ENCODE measurements at regions not wholly inside any gene's neighbourhood (a gene's known extent, or its start where the extent isn't known, plus 50 kb on each side); places are given as distances from the start of the nearest gene placed in this dataset.

- peak; percentile 37 for DNase-seq
Measured at GRCh38 chr1:167145965-167146364, 52.1 kb downstream of the STYXL2 start.

- no peak for DNase-seq
Measured at GRCh38 chr1:167146903-167147539, 53.1 kb downstream of the STYXL2 start.

- DNase-seq, result no peak
Measured at GRCh38 chr1:167148421-167148820, 54.5 kb downstream of the STYXL2 start.

GRCh38 chr1:167149793-167150491 is 56.1 kb downstream of the STYXL2 start:
- no peak for DNase-seq

- no peak for DNase-seq
Measured at GRCh38 chr1:167150492-167150833, 56.6 kb downstream of the STYXL2 start.

- DNase-seq, result no peak
Measured at GRCh38 chr1:167152192-167152876, 58.5 kb downstream of the STYXL2 start.

- DNase-seq, result no peak
Measured at GRCh38 chr1:167156466-167156865, 62.6 kb downstream of the STYXL2 start.

GRCh38 chr1:167157114-167157513 is 63.2 kb downstream of the STYXL2 start:
- DNase-seq, result no peak

- no peak for DNase-seq
Measured at GRCh38 chr1:167158111-167158812, 62.4 kb upstream of the POU2F1 start.

- no peak for DNase-seq
Measured at GRCh38 chr1:167158813-167159275, 61.8 kb upstream of the POU2F1 start.

- no peak for DNase-seq
Measured at GRCh38 chr1:167159782-167160181, 60.9 kb upstream of the POU2F1 start.

- DNase-seq, result no peak
Measured at GRCh38 chr1:167161242-167161641, 59.4 kb upstream of the POU2F1 start.

- no peak for DNase-seq
Measured at GRCh38 chr1:167161762-167162161, 58.9 kb upstream of the POU2F1 start.

- DNase-seq, result no peak
Measured at GRCh38 chr1:167165219-167165618, 55.5 kb upstream of the POU2F1 start.

- no peak for DNase-seq
Measured at GRCh38 chr1:167165948-167166689, 54.6 kb upstream of the POU2F1 start.

- DNase-seq, result no peak
Measured at GRCh38 chr1:167166690-167167075, 54.0 kb upstream of the POU2F1 start.

- DNase-seq, result no peak
Measured at GRCh38 chr1:167168424-167168823, 52.3 kb upstream of the POU2F1 start.

GRCh38 chr1:167169642-167170041 is 51.0 kb upstream of the POU2F1 start:
- no peak for DNase-seq
